HG03571 (cell line): ENCODE measurements at regions not wholly inside any gene's neighbourhood (a gene's known extent, or its start where the extent isn't known, plus 50 kb on each side); places are given as distances from the start of the nearest gene placed in this dataset.

Source experiments
- ATAC-seq: cut with Tn5 transposase; IDR thresholded peaks from one replicate; pipeline ENCODE4 v1.9.1; 2021; ENCODE audit not compliant: unreplicated experiment

- no peak for ATAC-seq
These were observed 168.6 kb upstream of the CWC22 start for GRCh38 chr2:180175736-180176135.

DNA sequence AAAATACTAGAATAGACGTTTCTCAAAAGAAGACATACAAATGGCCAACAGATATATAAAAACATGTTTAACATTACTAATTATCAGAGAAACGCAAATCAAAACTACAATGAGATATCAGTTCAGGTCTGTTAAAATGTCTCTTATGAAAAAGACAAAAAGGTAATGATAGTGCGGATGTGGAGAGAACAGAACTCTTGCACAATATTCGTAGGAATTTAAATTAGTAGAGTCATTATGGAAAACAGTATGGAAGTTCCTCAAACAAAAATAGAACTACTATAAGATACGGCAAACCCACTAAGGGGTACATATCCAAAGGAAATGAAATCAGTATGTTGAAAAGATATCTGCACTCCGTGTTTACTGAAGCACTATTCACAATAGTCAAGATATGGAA is 167.5 kb upstream of the CWC22 start:
- no peak for ATAC-seq

DNA sequence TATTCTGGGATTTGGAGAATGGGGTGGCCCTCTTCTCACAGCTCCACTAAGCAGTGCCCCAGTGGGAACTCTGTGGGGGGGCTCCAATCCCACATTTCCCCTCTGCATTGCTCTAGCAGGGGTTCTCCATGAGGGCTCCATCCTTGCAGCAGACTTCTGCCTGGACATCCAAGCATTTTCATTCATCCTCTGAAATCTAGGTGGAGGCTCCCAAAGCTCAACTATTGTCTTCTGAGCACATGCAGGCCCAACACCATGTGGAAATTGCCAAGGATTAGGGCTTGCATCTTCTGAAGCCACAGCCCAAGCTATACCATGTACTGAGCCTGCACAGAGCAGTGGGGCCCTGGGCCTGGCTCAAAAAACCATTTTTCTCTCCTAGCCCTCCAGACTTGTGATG is 162.4 kb upstream of the CWC22 start:
- ATAC-seq, result no peak

- ATAC-seq, result no peak
These were observed 154.3 kb upstream of the CWC22 start for GRCh38 chr2:180161415-180161814.

- ATAC-seq, result no peak
These were observed 152.8 kb upstream of the CWC22 start for GRCh38 chr2:180159921-180160320.

GRCh38 chr2:180158961-180159360 is 151.9 kb upstream of the CWC22 start:
- no peak for ATAC-seq

DNA sequence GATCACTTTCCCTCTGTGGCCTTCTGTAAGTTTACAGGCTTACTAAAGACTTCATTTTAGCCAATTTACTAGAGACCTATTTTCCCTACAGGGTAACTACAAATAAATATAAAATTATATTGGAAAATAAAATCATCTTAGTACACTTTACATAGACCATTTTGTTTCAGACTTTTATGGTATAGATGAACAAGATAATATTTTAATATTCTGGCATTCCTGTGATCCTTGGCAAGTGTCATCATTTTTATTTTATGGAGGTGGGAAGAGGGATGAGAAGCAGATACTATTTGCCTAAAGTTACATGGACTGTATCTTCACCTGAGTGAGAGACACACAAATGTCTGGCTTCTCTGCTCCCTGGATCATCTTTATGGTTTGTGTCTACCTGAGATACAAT is 149.6 kb upstream of the CWC22 start:
- no peak for ATAC-seq

GRCh38 chr2:180150606-180151005 is 143.5 kb upstream of the CWC22 start:
- no peak for ATAC-seq

- ATAC-seq, result no peak
These were observed 139.4 kb upstream of the CWC22 start for GRCh38 chr2:180146541-180146940.

GRCh38 chr2:180146114-180146513 is 139.0 kb upstream of the CWC22 start:
- ATAC-seq, result no peak

GRCh38 chr2:180145163-180145562 is 138.1 kb upstream of the CWC22 start:
- ATAC-seq, result no peak

DNA sequence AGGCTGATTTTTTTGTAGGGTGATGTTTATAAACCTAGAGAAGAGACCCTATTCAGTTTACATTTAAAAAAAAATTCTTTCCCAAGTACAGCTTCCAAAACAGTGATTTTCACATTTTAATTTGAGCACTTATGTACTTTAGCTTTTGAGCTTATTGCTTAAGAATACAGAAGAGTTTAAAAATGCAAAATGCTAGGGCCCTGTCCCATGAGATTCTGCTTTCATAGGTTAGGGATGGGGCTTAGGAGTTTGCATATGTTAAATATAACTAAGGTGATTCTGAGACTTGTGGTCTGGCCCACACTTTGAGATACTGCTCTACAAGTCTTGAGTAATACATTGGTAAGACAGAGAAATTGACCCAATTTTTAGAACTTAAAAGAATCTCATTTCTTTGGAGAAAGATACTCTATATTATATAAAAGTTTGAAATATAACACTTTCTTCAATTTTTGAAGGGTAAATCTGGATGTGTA is 137.3 kb upstream of the CWC22 start:
- no peak for ATAC-seq

DNA sequence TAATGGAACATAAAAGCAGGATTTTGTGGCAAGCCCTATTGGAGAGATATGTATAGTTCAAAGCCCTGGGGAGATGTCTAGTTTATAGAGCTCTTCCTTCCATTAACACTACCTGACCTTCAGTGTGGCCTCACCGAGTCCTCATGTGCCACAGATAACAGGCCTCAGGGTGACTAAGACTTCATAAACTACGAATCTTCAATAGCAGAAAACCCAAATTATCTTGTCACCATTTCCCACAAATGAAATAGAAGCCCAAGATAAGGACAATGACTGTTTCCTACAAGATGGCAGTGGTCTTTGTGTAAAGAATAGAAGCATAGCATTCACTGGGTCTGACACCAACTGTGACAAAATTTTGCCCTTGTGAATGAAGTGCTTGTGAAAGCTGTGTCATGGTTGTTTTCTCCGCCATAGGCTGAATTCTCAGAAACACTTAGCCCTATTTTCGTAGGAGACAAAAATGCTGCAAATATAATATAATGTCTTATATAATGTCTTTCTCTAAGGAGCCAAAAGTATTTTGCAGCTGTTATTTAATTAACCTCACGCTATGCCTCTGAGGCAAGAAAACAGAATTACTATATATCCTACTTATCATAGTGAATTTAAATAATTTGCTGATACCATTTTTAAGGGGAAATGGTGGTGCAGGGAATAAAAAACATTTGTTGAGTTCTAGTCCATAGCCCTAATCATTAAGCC is 136.7 kb upstream of the CWC22 start:
- ATAC-seq, result no peak

DNA sequence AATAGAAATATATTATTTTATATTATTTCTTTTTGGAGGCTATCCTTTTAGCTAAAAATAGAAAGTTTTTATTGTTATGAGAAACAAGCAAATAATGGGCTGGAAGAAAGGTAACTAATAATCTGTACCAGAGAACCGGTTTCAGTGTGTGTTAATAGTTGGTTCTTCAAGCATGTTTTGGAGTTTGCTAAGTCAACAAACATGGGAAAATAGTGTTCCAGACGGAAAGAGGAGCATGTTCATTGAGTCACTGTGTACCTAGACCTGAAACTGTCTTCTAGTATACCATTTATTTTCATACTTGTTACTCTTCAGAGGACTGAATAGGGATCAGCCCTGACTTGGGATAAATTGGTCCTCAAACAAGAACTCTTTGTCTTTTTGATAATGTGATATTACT is 134.5 kb upstream of the CWC22 start:
- ATAC-seq, result no peak

GRCh38 chr2:180133736-180134135 is 126.6 kb upstream of the CWC22 start:
- ATAC-seq, result no peak

GRCh38 chr2:180130403-180130802 is 123.3 kb upstream of the CWC22 start:
- ATAC-seq, result no peak

- ATAC-seq, result no peak
These were observed 121.8 kb upstream of the CWC22 start for GRCh38 chr2:180128861-180129260.

GRCh38 chr2:180125245-180125962 is 118.3 kb upstream of the CWC22 start:
- peak; percentile 49 for ATAC-seq

GRCh38 chr2:180124273-180125139 is 117.4 kb upstream of the CWC22 start:
- peak; percentile 60 for ATAC-seq

GRCh38 chr2:180122874-180123273 is 115.8 kb upstream of the CWC22 start:
- ATAC-seq, result no peak

GRCh38 chr2:180115675-180116074 is 108.6 kb upstream of the CWC22 start:
- no peak for ATAC-seq

- ATAC-seq, result no peak
These were observed 108.2 kb upstream of the CWC22 start for GRCh38 chr2:180115269-180115668.
